ENCODE measurements at regions not wholly inside any gene's neighbourhood (a gene's known extent, or its start where the extent isn't known, plus 50 kb on each side); places are given as distances from the start of the nearest gene placed in this dataset.
"Not testable (repeated sequence)": the region's sequence is repeated elsewhere in the genome, so short reads cannot be mapped to it uniquely, and the experiment has no call there.

GRCh38 chr2:89326455-89326854 is 635.0 kb downstream of the RPIA start:
- peak; percentile 1 for DNase-seq

GRCh38 chr2:89328790-89329189 is 637.3 kb downstream of the RPIA start:
- not testable (repeated sequence) for DNase-seq

Measured in EL (cell line).